GM10266 (cell line): ENCODE measurements at regions not wholly inside any gene's neighbourhood (a gene's known extent, or its start where the extent isn't known, plus 50 kb on each side); places are given as distances from the start of the nearest gene placed in this dataset.

ENCODE experiments used
- DNase-seq: peaks from one replicate; pipeline ENCODE4 v3.0.0; 2012; ENCODE audit errors: extremely low spot score
- TF ChIP-seq, protein P1 (sequence below): IDR thresholded peaks from 2 replicates; pipeline ENCODE4 v1.5.1; 2012; ENCODE audit warnings: mild to moderate bottlenecking, low read depth; ENCODE audit not compliant: control insufficient read depth, insufficient read depth; ENCODE audit errors: missing control alignments

DNA sequence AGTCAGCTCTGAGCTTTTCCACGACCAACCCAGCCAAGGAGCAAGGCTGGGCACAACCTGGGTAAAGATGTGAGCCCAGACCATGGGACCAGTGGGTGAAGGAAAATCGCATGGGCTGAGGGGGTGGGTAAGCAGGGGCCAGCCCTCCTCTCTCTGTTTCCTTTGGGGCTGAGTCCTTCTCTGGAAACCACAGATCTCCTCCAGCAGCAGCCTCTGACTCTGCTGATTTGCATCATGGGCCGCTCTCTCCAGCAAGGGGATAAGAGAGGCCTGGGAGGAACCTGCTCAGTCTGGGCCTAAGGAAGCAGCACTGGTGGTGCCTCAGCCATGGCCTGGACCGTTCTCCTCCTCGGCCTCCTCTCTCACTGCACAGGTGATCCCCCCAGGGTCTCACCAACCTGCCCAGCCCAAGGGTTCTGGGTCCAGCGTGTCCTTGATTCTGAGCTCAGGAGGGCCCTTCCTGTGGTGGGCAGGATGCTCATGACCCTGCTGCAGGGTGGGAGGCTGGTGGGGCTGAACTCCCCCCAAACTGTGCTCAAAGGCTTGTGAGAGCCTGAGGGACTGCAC is 67.8 kb downstream of the GGTLC2 start:
- TF ChIP-seq, protein P1, sequence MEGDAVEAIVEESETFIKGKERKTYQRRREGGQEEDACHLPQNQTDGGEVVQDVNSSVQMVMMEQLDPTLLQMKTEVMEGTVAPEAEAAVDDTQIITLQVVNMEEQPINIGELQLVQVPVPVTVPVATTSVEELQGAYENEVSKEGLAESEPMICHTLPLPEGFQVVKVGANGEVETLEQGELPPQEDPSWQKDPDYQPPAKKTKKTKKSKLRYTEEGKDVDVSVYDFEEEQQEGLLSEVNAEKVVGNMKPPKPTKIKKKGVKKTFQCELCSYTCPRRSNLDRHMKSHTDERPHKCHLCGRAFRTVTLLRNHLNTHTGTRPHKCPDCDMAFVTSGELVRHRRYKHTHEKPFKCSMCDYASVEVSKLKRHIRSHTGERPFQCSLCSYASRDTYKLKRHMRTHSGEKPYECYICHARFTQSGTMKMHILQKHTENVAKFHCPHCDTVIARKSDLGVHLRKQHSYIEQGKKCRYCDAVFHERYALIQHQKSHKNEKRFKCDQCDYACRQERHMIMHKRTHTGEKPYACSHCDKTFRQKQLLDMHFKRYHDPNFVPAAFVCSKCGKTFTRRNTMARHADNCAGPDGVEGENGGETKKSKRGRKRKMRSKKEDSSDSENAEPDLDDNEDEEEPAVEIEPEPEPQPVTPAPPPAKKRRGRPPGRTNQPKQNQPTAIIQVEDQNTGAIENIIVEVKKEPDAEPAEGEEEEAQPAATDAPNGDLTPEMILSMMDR, result no peak
- DNase-seq, result no peak

DNA sequence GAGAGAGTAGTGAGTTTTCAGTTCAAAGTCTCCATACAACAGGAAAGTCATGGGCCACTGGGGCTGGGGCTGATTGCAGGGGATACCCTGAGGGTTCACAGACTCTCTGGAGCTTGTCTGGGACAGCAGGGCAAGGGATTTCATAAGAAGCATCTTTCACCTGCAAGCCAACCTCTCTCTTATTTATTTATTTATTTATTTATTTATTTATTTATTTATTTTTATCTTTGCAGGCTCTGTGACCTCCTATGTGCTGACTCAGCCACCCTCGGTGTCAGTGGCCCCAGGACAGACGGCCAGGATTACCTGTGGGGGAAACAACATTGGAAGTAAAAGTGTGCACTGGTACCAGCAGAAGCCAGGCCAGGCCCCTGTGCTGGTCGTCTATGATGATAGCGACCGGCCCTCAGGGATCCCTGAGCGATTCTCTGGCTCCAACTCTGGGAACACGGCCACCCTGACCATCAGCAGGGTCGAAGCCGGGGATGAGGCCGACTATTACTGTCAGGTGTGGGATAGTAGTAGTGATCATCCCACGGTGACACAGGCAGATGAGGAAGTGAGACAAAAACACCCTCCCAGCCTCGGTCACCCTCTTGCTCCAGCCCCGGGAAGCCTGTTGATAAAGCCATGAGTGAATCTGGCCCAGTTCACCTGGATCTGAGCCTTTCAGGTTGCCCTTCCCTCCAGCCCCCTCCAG is 68.4 kb downstream of the GGTLC2 start:
- DNase-seq, result no peak
- TF ChIP-seq, protein P1, result no peak

DNA sequence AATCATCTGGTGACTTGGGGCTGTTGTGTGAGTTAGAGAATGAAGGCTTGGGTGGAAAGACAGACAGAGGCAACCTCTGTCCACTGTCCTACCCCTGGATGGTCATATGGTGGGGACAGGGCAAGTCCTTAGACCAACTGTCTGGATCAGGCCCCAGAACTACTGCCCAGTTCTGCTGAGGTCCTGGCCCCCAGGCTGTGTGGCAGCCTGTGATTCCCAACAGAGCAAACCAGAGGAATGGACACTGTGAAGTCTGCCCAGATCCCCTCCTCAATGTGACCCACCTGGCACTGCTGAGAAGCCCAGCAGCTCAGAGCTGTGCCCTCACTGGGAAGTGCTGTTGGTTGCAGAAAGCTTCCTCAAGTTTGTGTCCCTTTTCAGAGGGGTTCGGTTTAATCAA is 69.0 kb downstream of the GGTLC2 start:
- no peak for DNase-seq
- TF ChIP-seq, protein P1, result no peak

DNA sequence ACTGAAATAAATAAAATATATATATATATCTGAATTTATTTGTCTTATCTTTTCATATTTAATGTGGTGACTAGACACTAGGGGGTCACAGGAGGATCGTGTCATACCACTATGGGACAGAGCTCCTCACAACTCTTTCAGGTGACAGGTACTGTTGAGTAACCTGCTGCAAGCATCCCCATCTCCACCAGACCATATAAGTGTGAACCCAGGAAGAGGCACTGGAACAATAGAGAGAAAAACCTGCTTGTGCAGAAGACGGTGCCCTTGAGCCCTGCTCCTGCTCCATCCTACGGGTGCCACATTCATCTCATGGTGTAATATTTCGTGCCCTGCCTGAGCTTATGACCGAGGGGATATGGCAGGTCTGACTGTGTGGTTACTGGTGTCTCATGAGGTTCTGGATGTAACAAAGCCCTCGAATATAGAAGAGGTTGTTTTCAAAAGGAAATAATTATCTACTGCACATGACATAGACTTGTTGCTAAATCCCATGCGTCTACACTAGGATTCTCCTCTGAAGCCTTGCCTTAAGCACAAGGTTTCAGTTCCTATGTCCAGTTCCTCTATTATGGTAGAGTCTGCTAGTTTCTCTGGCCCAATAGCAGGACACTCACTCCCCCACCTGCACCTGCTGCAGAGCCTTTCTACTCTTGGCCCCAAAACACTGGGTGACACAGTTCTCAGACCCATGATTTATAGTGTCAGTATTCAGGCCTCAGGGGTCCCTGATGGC is 70.4 kb downstream of the GGTLC2 start:
- TF ChIP-seq, protein P1, result no peak
- no peak for DNase-seq

DNA sequence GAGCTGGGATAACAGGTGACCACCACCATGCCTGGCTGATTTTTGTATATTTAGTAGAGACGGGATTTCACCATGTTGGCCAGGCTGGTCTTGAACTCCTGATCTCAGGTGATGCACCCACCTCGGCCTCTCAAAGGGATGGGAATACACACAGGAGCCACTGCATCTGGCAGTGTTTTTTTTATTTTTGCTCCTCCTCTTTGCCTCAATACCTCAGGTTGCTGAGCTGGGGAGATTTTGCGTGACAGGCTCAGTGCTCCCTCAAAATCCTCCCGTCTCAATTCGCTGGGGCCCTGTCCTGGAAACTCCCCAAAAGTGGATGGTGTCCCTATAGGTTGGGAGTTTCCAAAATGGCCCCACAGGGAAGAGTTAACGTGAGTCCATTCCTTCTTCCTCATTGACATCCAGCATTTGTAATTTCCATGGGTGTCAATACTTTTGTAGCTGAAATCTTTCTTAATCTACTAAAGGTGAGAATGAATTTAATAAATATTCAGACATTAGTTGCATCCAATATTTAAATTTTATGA is 71.8 kb downstream of the GGTLC2 start:
- no peak for DNase-seq
- TF ChIP-seq, protein P1, result no peak

DNA sequence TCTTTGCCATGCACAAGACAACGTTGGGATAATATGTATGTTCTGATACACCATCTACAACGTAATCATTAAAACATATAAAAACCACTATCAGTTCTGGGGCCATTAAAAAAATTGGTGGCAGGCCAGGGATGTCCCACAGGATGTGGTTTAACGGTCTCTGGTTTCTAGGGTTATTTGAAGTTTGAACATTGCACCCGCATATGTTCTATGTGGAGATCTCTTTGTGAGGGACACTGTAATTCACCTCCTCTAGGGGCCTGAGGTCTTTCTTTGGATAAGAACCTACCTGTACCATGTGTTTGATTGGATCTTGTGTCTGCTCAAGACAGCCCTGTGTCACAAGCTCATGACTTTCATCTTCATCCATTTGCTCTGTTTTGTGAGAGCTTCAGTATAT is 73.2 kb downstream of the GGTLC2 start:
- no peak for DNase-seq
- TF ChIP-seq, protein P1, result no peak
